Panc1 (cell line): ENCODE measurements at regions not wholly inside any gene's neighbourhood (a gene's known extent, or its start where the extent isn't known, plus 50 kb on each side); places are given as distances from the start of the nearest gene placed in this dataset.

Experiments used
- CTCF ChIP-seq: fragments of 450-650 bp; IDR thresholded peaks from 2 replicates; pipeline ENCODE4 v1.5.1; 2017; ENCODE audit warnings: mild to moderate bottlenecking
- POLR2AphosphoS5 ChIP-seq: IDR thresholded peaks from 2 replicates; pipeline ENCODE4 v1.6.1; 2012; ENCODE audit warnings: mild to moderate bottlenecking, low read depth, low read length, moderate library complexity
- TCF7L2 ChIP-seq: IDR thresholded peaks from 2 replicates; pipeline ENCODE4 v1.6.1; 2011; ENCODE audit warnings: mild to moderate bottlenecking, low read depth, low read length, inconsistent platforms

- TF ChIP-seq POLR2AphosphoS5 (no peak), CTCF (no peak), TCF7L2 (no peak)
These were observed 266.8 kb upstream of the MIS18BP1 start for GRCh38 chr14:45519766-45520165.
